ENCODE measurements at regions not wholly inside any gene's neighbourhood (a gene's known extent, or its start where the extent isn't known, plus 50 kb on each side); places are given as distances from the start of the nearest gene placed in this dataset.

- no peak overlapping the region for H2AFZ ChIP-seq (ENCODE audit: low read length)
- H3K27ac ChIP-seq (ENCODE audit: extremely low read length, insufficient read depth, low read length), result no peak overlapping the region
- ChIA-PET POLR2A (no interaction called here), CTCF (ENCODE audit: low intra/inter-chr PET ratio, low total read pairs) (no interaction called here)
- intact Hi-C loops (cut with micrococcal nuclease; ENCODE audit: unreplicated experiment), result no loop called here
- TF ChIP-seq REST (IDR thresholded peaks at IDR 0.05; ENCODE audit: borderline replicate concordance in 1 of 2, low read depth in 1 of 2, low read length in 2 of 2) (no peak), SRSF1 (optimal IDR thresholded peaks at IDR 0.05; ENCODE audit: low read depth, low read length) (no peak), REXO4 (CRISPR knock-in tag; IDR thresholded peaks at IDR 0.05; ENCODE audit: borderline replicate concordance) (no peak)
- H3K27me3 ChIP-seq (ENCODE audit: control insufficient read depth in 1 of 2, insufficient read depth in 2 of 2, low read length in 2 of 2), result no peaks in the 10 kb centered on the region
- 13% methylated on average over 3 of the region's 4 CpGs for WGBS (ENCODE audit: low lambda C conversion rate)
- H3K4me3 ChIP-seq (replicated peaks in 1 of 3; ENCODE audit: insufficient read depth in 1 of 3, low read depth in 2 of 3, low read length in 3 of 3), result no peak overlapping the region
- no peak overlapping the region for H3K4me2 ChIP-seq (ENCODE audit: low read depth, low read length)
- DNase-seq (ENCODE audit: low spot score) (no peak), ATAC-seq (no peak), FAIRE-seq (no peak)
- H3K9ac ChIP-seq (ENCODE audit: insufficient read depth, low read depth, low read length), result no peak overlapping the region
- peaks cover 52% of the 10 kb centered on the region for H3K9me3 ChIP-seq (ENCODE audit: low read length)
- no peaks in the 10 kb centered on the region for H3K4me1 ChIP-seq (ENCODE audit: insufficient read depth, low read length)
- in situ Hi-C loops (cut with HindIII; ENCODE audit: extremely low pct_ligation_motif_present, low pct_unique_long_range_greater_than_20kb), result no loop called here
- BruUV-seq (replicated peaks), result no TSS peak
- H4K20me1 ChIP-seq (ENCODE audit: insufficient read depth, low read length), result no peaks in the 10 kb centered on the region
- H3K79me2 ChIP-seq (ENCODE audit: insufficient read depth, low read length), result no peaks in the 10 kb centered on the region
- H3K36me3 ChIP-seq (replicated peaks in 1 of 2; ENCODE audit: control insufficient read depth in 1 of 2, insufficient read depth in 2 of 2, low read length in 2 of 2), result no peaks in the 10 kb centered on the region
Observed at GRCh38 chr13:78040205-78040830, 121.7 kb upstream of the EDNRB start.

GRCh38 chr13:78036841-78037240 is 118.2 kb upstream of the EDNRB start:
- Histone ChIP-seq H3K27me3 (ENCODE audit: control insufficient read depth in 1 of 2, insufficient read depth in 2 of 2, low read length in 2 of 2) (no peaks in the 10 kb centered on the region), H4K20me1 (ENCODE audit: insufficient read depth, low read length) (no peaks in the 10 kb centered on the region), H2AFZ (ENCODE audit: low read length) (no peak overlapping the region), H3K4me2 (ENCODE audit: low read depth, low read length) (no peak overlapping the region), H3K27ac (ENCODE audit: extremely low read length, insufficient read depth, low read length) (no peak overlapping the region), H3K9me3 (ENCODE audit: low read length) (peaks cover 38% of the 10 kb centered on the region), H3K4me1 (ENCODE audit: insufficient read depth, low read length) (no peaks in the 10 kb centered on the region), H3K79me2 (ENCODE audit: insufficient read depth, low read length) (no peaks in the 10 kb centered on the region), H3K9ac (ENCODE audit: insufficient read depth, low read depth, low read length) (no peak overlapping the region), H3K36me3 (replicated peaks in 1 of 2; ENCODE audit: control insufficient read depth in 1 of 2, insufficient read depth in 2 of 2, low read length in 2 of 2) (no peaks in the 10 kb centered on the region), H3K4me3 (replicated peaks in 1 of 3; ENCODE audit: insufficient read depth in 1 of 3, low read depth in 2 of 3, low read length in 3 of 3) (no peak overlapping the region)
- ChIA-PET POLR2A (no interaction called here), CTCF (ENCODE audit: low intra/inter-chr PET ratio, low total read pairs) (no interaction called here)
- no TSS peak for BruUV-seq (replicated peaks)
- intact Hi-C loops (cut with micrococcal nuclease; ENCODE audit: unreplicated experiment), result no loop called here
- in situ Hi-C loops (cut with HindIII; ENCODE audit: extremely low pct_ligation_motif_present, low pct_unique_long_range_greater_than_20kb), result no loop called here
- DNase-seq (ENCODE audit: low spot score), result no peak
- no peak for FAIRE-seq
- ATAC-seq, result no peak
- TF ChIP-seq GATAD1 (CRISPR knock-in tag; IDR thresholded peaks at IDR 0.05) (no peak), ZC3H4 (CRISPR knock-in tag; IDR thresholded peaks at IDR 0.05; ENCODE audit: borderline replicate concordance) (no peak), CBFB (CRISPR knock-in tag; IDR thresholded peaks at IDR 0.05) (no peak), ZNF282 (IDR thresholded peaks at IDR 0.05; ENCODE audit: partially characterized antibody) (no peak), TRAFD1 (CRISPR knock-in tag; IDR thresholded peaks at IDR 0.05; ENCODE audit: borderline replicate concordance) (no peak), DR1 (CRISPR knock-in tag; IDR thresholded peaks at IDR 0.05) (no peak), ZNF460 (CRISPR knock-in tag; IDR thresholded peaks at IDR 0.05; ENCODE audit: borderline replicate concordance) (no peak), ZNF562 (CRISPR knock-in tag; IDR thresholded peaks at IDR 0.05; ENCODE audit: borderline replicate concordance) (no peak), ZNF484 (CRISPR knock-in tag; IDR thresholded peaks at IDR 0.05; ENCODE audit: borderline replicate concordance, low read depth) (no peak), HES4 (CRISPR knock-in tag; IDR thresholded peaks at IDR 0.05; ENCODE audit: borderline replicate concordance) (no peak), ZNF546 (CRISPR knock-in tag; conservative IDR thresholded peaks at IDR 0.05) (no peak), ZFP62 (CRISPR knock-in tag; IDR thresholded peaks at IDR 0.05) (no peak)

All from HepG2 (cell line).